ENCODE measurements at regions not wholly inside any gene's neighbourhood (a gene's known extent, or its start where the extent isn't known, plus 50 kb on each side); places are given as distances from the start of the nearest gene placed in this dataset.
"Not testable (repeated sequence)": the region's sequence is repeated elsewhere in the genome, so short reads cannot be mapped to it uniquely, and the experiment has no call there.

DNA sequence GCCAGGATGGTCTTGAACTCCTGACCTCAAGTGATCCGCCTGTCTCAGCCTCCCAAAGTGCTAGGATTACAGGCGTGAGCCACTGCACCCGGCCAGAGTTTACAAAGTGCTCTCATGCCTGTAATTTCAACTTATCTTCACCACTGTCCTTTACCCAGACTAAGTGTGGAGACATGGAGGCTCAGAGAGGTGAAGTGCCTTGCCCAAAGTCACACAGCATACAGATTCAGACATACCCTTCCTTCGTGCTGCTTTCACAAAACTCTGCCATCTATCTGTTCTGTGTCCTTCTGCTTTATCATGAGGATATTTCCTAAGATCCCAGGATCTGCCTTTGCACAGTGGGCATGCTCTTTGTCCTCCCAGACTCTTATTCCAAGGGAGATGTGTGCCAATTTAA is 143.6 kb upstream of the SYT13 start:
- in situ Hi-C loops (cut with HindIII; ENCODE audit: low pct_ligation_motif_present, low pct_unique_long_range_greater_than_20kb, low sequenced_read_pairs): no loop called here
- no peak for DNase-seq

DNA sequence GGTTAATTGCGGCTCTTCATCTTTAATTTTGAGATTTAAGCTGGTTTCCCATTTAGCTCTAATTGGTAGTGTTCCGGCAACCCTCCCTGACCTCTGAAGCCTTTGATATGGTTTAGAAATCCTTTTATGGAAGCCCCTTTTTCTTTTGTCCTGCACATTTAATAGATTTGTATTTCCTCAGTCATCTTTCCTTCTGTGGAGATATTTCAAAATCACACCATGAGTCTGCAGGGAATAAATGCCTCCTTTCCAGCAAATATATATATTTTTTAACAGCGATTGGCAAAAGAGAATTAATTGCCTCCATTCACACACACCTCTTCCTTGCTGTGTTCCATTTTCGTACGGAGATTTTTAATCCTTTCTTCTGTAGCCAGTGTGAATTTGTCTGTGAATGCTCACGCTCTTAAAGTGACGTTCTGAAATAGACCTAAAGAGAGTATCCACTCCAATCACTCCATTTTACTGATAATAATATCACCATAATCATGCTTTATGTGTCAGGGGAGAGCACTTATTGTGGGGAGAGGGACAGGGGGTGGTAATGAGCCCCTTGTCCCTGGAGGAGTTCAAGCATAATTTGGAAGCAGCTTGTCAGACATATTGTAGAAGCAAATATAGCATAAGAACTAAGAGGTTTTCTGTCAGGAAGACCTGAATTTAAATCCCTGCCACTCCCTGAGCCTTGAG is 142.5 kb upstream of the SYT13 start:
- no peak for DNase-seq
- in situ Hi-C loops (cut with HindIII; ENCODE audit: low pct_ligation_motif_present, low pct_unique_long_range_greater_than_20kb, low sequenced_read_pairs): no loop called here

DNA sequence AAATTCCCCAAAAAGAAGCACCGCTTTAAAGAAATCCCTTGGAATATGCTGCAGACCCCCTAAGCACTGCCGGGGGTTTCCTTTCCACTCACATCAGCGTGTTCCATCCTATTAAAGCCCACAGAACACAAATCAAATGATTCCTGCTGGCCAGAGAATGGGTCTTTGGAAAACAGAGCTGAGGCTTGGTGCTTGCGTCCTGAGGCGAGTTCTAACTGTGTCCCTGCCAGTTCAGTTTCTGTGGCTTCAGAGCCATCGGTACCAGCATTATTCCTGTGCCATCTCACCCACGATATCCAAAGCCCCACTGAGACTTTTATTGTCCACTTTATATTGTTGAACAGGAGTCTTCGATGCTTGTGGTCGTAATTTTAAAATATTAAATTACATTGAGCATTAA is 142.0 kb upstream of the SYT13 start:
- DNase-seq: no peak

DNA sequence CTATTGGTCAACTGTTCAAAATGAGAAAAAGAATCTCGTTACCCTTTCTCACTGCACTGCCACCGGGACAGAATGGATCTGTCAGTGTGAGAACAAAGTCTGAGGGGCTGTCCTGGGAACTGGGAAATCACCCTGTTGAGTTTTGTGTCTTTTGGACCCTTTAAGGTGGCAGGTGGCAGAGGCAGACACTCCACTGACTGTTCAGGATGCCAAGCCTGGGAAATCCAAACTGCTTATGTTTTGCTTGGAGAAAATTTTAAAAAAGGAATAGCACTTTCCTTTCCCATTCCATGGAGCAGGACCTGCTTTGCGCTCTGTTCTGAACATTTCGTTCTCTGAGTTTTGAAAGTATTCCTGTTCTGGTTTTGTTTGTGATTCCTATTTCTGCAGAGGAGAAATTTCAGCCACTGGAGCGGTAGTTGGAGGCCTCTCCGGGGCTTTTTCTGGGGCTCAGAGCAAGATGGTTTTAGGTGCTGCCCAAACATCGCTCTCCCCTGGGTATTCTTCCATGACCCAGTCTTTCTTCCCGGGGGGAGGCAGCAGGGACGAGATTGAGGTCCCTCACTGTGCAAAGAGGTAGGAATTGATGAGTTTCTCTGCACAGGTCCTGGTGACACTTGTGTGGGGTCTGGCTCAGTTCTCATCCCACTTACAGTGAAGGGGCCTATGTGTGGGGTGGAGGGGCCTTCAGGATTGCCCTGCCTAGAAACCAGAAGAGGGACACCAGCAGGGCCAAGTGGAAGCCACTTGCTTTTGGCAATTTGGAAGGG is 138.5 kb upstream of the SYT13 start:
- in situ Hi-C loops (cut with HindIII; ENCODE audit: low pct_ligation_motif_present, low pct_unique_long_range_greater_than_20kb, low sequenced_read_pairs): no loop called here

More for the DNA sequence above, 142.0 kb upstream of the SYT13 start:
- in situ Hi-C loops (cut with HindIII; ENCODE audit: low pct_ligation_motif_present, low pct_unique_long_range_greater_than_20kb, low sequenced_read_pairs): no loop called here

DNA sequence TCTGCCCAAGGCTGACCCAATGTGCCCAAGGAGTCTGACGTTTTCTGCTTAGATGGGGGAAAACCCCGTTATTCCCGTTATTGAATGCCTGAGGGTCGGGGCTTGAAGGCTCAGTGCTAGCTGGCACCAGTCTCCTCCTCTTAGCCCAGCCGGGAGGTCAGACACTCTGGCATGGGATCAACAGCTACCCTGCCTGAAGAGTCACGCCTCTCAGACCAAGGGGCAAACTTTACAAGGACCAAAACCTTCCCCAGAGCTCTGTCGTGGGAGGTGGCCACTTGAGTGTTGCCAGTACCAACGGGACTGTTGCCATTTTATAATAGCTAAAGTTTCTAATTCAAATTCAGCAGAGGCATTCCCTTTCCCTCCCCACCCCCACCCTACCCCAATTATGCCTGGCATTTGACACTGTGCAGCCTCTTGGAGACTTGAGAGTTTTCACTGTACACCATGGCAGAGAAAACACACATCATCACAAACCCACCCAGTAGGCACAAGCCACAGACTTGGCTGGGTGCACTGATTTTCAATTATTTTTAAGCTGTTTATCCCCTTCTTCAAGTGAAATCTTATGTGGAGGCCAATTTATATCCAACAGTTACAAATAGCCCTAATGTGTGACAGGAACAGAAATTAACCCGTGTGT is 137.5 kb upstream of the SYT13 start:
- in situ Hi-C loops (cut with HindIII; ENCODE audit: low pct_ligation_motif_present, low pct_unique_long_range_greater_than_20kb, low sequenced_read_pairs): no loop called here
- no peak for DNase-seq

More for the DNA sequence above, 138.5 kb upstream of the SYT13 start:
- DNase-seq: no peak

DNA sequence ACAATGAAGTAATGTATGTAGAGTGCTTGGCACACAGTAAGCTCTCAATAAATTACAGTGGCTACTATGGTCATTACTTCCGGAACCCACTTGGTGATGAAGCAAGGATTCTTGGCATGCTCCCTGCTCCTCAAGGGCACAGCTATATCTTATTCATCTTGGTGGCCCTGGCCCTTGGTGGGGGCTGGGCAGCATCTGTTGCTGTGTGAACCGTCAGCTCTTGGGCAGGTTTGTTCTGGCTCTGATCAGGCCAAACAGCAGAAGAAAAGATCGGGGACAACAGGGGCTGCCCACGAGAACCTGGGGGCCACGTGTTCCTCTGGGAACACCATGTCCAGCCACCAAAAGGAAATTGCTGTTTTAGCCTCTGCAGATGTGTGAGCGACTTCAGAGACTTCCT is 136.9 kb upstream of the SYT13 start:
- in situ Hi-C loops (cut with HindIII; ENCODE audit: low pct_ligation_motif_present, low pct_unique_long_range_greater_than_20kb, low sequenced_read_pairs): no loop called here
- DNase-seq: no peak

DNA sequence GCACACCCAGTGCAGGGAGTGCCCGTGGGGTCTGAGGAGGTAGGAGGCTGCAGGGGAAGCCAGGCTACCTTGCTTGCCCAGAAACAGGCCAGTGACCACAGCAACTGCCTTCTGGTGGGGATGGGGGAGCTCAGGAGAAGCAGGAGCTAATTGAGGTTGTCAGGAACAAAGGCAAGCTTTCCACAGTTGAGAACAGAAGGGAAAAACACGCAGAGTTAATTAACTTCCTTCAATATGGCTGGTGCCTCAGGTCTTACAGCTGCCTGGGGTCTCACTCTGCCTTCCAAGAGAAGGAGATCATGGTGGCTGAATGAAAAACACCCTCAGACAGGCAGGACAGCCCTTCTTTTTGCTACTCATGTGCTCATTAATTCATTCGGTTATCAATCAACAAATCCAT is 127.9 kb upstream of the SYT13 start:
- no peak for DNase-seq
- in situ Hi-C loops (cut with HindIII; ENCODE audit: low pct_ligation_motif_present, low pct_unique_long_range_greater_than_20kb, low sequenced_read_pairs): no loop called here

DNA sequence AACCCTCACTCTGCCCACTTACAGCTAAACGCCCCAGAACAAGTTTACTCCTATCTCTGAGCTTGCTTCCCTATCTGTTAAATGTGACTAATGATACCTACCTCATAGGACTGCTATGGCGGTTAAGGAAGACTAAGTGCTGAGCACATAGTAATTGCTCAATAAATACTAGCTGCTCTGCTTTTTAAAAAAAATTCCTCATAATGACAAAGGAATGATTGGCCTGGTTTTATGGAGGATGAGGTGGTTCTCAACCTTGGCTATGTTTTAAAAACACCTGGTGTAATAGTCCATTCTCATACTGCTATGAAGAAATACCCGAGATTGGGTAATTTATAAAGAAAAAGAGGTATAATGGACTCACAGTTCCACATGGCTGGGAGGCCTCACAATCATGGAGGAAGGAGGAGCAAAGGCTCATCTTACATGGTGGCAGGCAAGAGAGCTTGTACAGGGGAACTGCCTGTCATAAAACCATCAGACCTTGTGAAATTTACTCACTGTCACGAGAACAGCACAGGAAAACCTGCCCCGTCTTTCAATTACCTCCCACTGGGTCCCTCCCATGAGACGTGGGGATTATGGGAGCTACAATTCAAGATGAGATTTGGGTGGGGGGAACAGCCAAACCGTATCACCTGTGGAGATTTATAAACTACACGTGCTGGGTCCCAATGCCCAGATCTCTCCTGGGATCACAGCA is 127.2 kb upstream of the SYT13 start:
- no peak for DNase-seq
- in situ Hi-C loops (cut with HindIII; ENCODE audit: low pct_ligation_motif_present, low pct_unique_long_range_greater_than_20kb, low sequenced_read_pairs): no loop called here

DNA sequence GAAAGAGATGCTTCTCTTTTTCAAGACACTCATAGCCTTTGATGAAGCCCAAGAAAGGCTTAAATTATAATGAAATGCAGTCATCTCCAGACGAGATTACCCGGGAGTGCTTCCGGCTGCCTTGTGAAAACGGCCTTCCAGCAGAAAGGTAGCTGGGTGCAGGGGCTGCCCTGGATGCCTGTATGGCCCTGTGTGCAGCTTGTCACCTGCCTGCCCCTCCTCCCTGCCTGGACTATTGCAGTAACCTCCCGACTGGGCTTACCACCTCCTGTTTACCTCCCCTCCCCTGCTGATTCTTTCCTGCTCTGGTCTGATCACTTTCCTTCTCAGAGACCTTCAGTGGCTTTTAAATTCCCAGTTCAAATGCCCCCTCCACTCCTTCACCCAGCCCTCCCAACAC is 126.4 kb upstream of the SYT13 start:
- no peak for DNase-seq
- in situ Hi-C loops (cut with HindIII; ENCODE audit: low pct_ligation_motif_present, low pct_unique_long_range_greater_than_20kb, low sequenced_read_pairs): no loop called here

DNA sequence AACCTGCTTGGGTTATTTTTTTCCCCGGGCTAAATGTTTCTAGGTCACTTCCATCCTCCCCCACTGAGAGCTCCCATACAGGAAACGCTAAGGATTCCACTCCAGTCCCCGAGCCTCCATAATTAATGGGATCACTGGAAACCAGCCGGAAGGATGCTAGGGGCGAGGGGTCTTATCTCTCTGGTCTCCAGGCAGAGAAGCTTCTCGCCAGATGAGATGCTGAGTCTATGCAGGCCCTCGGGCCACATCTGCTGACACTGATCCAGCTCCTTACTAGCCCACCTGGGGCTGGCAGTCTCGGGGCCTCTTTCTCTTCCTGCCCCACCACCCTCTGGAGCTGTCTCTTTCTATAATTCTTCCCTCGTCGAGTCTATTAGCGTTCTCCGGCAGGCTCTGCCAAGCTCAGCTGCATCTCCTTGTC is 125.9 kb upstream of the SYT13 start:
- DNase-seq: no peak
- in situ Hi-C loops (cut with HindIII; ENCODE audit: low pct_ligation_motif_present, low pct_unique_long_range_greater_than_20kb, low sequenced_read_pairs): no loop called here

DNA sequence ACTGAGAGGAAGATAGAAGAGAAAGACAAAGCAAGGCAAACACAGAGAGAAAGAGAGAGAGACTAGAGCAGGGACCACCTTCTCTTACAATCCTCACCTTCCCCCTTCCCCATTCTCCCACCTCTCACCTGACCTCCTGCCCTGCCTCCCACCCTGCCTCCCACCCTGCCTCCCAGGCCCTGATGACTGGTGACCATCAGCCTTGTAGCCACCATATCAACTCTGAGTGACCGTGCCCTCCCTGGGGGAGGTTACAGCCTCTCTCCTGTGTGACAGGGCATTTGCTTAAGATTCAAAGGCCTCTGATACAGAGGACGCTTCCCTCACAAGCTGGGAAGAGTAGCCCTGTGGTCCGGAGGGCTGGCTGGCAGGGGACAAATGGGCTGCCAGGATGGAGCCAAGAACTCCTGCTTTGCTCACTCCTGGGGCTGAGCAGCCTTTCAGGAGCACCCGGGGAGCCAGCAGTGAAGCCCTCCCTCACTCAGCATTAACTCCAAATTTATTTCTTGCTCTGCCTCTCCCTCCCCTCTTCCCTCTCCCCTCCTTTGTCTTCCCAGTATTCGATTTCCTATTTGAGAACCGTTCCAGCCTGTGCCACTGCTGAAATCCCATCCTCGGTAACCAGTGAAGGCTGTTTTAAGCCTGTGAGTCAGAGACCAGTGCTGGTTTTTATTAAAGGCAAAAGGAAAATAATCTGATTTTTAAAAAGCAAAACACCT is 125.2 kb upstream of the SYT13 start:
- DNase-seq: no peak
- in situ Hi-C loops (cut with HindIII; ENCODE audit: low pct_ligation_motif_present, low pct_unique_long_range_greater_than_20kb, low sequenced_read_pairs): no loop called here

DNA sequence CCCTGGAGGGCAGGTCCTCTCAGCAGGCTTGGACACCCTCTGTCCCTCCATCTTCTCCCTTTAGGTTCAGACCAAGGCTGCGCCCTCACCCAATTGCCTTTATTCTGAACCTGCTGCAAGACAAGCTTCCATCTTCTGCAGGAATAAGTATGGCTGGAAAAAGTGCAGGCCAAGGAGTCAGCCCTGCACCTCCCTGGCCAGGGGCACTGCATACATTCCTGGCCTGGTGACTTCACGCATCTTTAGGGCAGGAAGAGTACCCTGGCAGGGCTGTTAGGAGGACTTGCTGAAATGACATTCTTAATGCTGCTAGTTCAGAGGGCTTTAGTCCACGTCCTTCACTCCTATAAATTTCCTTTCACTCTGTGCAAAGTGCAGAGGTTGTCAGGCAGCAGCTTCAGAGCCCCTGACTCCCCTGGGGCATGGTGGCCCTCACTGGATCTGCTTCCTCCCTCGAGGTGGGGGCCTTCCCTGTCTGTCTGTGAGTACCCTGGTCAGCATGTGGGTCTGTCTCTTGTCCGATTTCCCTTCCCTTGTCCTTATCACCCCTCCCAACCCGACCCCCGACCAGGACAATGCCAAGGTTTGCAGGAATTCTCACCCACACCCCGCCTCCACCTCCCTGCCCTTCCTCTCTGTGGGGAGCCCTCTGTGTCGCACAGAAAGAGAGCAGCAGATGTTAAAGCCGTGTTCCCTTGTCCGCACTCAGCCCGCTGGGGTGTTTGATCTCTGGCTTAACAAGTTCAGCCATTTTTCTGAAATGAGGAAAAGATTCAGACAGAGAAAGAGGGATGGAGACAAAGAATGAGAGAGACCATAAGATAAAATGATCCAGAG is 124.5 kb upstream of the SYT13 start:
- DNase-seq: no peak
- in situ Hi-C loops (cut with HindIII; ENCODE audit: low pct_ligation_motif_present, low pct_unique_long_range_greater_than_20kb, low sequenced_read_pairs): no loop called here

DNA sequence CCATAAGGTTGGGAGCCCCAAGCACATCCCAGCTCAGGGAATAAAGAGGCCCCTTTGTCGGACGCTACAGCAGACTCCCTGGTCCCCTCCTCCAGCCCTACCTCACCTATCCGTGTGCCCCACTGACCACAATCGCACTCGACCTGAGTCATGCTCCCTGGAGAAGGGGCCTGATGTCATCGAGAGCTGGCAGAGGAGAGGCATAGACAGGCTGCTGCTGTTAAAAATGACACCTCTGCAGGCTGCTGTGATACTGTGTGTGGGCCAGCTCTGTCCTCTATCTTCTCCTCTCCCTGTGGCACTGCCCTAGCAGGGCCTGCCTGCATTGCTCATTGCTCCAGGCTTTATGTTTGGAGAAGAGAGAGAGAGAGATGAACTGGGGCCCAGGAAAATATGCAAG is 123.4 kb upstream of the SYT13 start:
- in situ Hi-C loops (cut with HindIII; ENCODE audit: low pct_ligation_motif_present, low pct_unique_long_range_greater_than_20kb, low sequenced_read_pairs): no loop called here
- no peak for DNase-seq

DNA sequence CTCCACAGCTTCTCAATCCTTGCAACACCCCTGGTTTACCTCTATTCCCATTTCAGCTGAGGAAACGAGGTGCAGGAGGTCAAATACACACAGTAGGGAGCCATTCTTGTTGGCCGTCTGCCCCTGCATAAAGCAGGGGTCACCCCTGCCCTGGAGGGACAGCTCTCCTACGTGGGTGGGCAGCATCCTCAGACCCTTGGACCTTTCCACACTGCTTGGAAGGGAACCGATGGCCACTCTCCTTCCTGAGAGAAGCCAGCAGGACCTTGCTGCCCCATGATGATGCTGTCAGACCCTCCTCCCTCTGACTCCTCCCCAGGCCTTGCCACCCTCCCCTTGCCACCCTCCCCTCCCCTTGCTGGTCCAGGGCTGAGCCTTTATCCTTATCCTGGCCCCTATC is 121.1 kb upstream of the SYT13 start:
- no peak for DNase-seq
- in situ Hi-C loops (cut with HindIII; ENCODE audit: low pct_ligation_motif_present, low pct_unique_long_range_greater_than_20kb, low sequenced_read_pairs): no loop called here

DNA sequence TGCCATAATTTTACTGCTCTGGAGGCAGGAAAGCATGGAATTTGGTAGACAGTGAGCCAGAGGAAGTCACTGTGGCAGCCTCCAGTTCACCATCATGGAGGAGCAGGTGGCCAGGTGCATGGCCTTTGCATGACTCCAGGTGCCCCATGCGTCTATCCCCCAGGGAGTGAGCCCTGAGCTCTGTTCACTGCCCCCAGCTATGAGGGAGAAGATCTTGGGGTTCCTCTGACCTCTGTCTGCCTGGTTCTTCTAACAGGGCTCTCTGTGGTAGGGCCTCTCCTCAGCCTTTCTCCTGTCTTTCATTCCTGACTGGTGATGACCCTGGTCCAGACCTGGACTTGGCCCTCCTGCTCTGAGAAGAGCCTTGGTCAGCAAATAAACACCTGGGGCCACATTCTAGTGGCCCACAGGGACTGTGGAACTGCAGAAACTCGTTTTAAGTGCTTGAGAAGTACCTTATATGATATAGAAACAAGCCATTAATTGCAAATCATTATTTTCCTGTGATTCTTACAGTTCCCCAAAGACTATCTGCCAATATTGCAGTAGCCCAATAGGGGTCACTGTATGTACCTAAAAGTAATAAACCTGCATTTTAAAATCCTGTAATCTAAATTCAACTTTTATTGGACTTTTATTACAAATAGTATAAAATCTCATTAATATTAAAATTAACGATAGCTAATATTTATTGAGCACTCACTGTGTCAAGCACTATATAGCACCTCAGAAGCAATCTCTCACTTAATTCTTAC is 120.0 kb upstream of the SYT13 start:
- peak; percentile 13 for DNase-seq

DNA sequence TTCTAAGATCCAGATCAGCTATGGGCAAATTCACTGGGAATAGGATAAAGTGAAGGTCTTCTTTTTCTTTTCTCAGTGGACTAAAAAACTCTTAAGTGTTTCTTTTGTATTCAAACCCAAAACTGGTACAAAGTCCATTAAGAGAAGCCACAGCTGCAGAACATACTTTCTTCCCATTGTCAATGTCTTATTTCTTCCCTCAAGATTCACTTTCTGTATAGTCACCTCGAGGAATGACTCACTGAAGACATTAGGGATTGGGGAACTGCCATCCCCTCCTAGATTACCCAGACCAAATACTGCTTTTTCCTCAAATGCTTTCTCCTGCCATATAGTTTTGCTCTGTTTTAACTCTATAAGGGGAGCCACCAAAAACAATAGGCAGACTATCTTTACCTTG is 117.4 kb upstream of the SYT13 start:
- in situ Hi-C loops (cut with HindIII; ENCODE audit: low pct_ligation_motif_present, low pct_unique_long_range_greater_than_20kb, low sequenced_read_pairs): not testable (repeated sequence)

More for the DNA sequence above, 120.0 kb upstream of the SYT13 start:
- in situ Hi-C loops (cut with HindIII; ENCODE audit: low pct_ligation_motif_present, low pct_unique_long_range_greater_than_20kb, low sequenced_read_pairs): no loop called here

DNA sequence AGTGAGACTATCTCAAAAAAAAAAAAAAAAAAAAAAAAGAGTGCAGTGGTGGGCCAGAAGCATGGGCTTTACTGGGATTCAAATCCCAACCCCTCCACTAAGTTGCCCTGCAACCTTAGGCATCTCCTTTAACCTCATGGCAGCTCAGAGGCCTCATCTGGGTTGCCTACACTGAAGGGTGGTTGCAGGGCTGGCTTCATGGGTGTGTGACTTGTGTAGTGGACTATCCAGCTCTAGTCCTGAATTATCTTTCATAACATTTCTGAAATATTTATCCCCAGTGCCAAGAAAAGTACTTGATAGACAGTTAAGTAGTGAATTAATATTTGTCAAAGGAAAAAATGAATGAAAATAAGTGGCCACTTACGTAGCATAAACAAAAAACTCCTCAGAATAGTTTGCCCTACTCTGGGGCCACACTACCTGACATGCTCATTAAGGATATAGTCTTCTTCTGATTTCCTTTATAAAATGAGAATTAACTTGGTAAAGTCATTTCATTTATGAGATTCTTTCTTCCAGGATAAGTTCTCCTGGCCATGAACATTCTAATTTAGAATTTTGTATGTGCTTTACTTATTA is 116.0 kb upstream of the SYT13 start:
- no peak for DNase-seq
- in situ Hi-C loops (cut with HindIII; ENCODE audit: low pct_ligation_motif_present, low pct_unique_long_range_greater_than_20kb, low sequenced_read_pairs): no loop called here

More for the DNA sequence above, 117.4 kb upstream of the SYT13 start:
- not testable (repeated sequence) for DNase-seq
